GM12878 (cell line): ENCODE measurements at regions not wholly inside any gene's neighbourhood (a gene's known extent, or its start where the extent isn't known, plus 50 kb on each side); places are given as distances from the start of the nearest gene placed in this dataset.

Experiments
- ATAC-seq: fragments of 200-7000 bp; cut with Tn5 transposase; 3 replicates; pipeline ENCODE4 v1.9.1; 2020; ENCODE audit warnings: mild to moderate bottlenecking, moderate library complexity
- BruUV-seq: library from RNA; stranded (reverse); fragments of 400-500 nt; replicated peaks from 2 replicates; lab custom pipeline; 2021; lab: Mats Ljungman, UMichigan
- CTCF ChIA-PET: fragments of 300-600 bp; sonication (Branson Sonifier 250); formaldehyde crosslinking; extraction: SDS; loops from one replicate; lab custom pipeline; 2021; ENCODE audit warnings: inconsistent platforms; lab: Yijun Ruan, JAX
- POLR2A ChIA-PET: fragments of 350-600 bp; formaldehyde crosslinking; extraction: SDS; loops from one replicate; lab custom pipeline; 2021; ENCODE audit warnings: inconsistent platforms; lab: Charles Lee
- RAD21 ChIA-PET: fragments of 300-600 bp; sonication (Branson Sonifier 250); formaldehyde crosslinking; loops from one replicate; lab custom pipeline; 2023; ENCODE audit warnings: antibody characterized with exemption; ENCODE audit not compliant: unreplicated experiment; lab: Charles Lee
- SMC1A ChIA-PET: fragments of 300-600 bp; sonication (Branson Sonifier 250); formaldehyde crosslinking; loops from one replicate; lab custom pipeline; 2023; ENCODE audit not compliant: unreplicated experiment, uncharacterized antibody; lab: Charles Lee
- DNase-seq: peaks from one replicate; pipeline ENCODE4 v3.0.0-alpha.2; 2011; ENCODE audit warnings: low read depth, low spot score
- FAIRE-seq: peaks from 3 replicates; lab custom pipeline; 2011; peaks lifted over from hg19 to GRCh38; lab: Jason Lieb, UNC
- H2AFZ ChIP-seq: 2 replicates; pipeline ENCODE4 v1.6.0; 2011; ENCODE audit warnings: low read depth, low read length, control low read depth; ENCODE audit not compliant: control insufficient read depth
- H3K27ac ChIP-seq: 2 replicates; pipeline ENCODE4 v1.5.1; 2011; ENCODE audit warnings: control low read depth; ENCODE audit not compliant: control insufficient read depth, insufficient read depth
- H3K27me3 ChIP-seq, 2 experiments: replicated peaks in 1 of 2; 2 replicates each; pipeline versions ENCODE4 v1.6.0 to v1.6.1; 2011; ENCODE audit warnings: low read length in 1 of 2; ENCODE audit not compliant: control insufficient read depth in 2 of 2, insufficient read depth in 2 of 2
- H3K36me3 ChIP-seq, 2 experiments: 2 replicates each; pipeline ENCODE4 v1.5.1; 2011; ENCODE audit warnings: low read length in 1 of 2; ENCODE audit not compliant: control insufficient read depth in 2 of 2, insufficient read depth in 2 of 2
- H3K4me1 ChIP-seq: 2 replicates; pipeline ENCODE4 v1.6.1; 2011; ENCODE audit warnings: mild to moderate bottlenecking, low read length, moderate library complexity, mixed read lengths; ENCODE audit not compliant: control insufficient read depth, insufficient read depth
- H3K4me2 ChIP-seq: 2 replicates; pipeline ENCODE4 v1.6.0; 2011; ENCODE audit warnings: control low read depth; ENCODE audit not compliant: control insufficient read depth, insufficient read depth
- H3K4me3 ChIP-seq: fragments of 200-600 bp; sonication (generic); 2 replicates; pipeline ENCODE4 v1.5.1; 2016
- H3K79me2 ChIP-seq: 2 replicates; pipeline ENCODE4 v1.6.0; 2011; ENCODE audit warnings: low read length; ENCODE audit not compliant: control insufficient read depth, insufficient read depth
- H3K9ac ChIP-seq: 2 replicates; pipeline ENCODE4 v1.8.0; 2011; ENCODE audit warnings: low read length, control low read depth, mixed read lengths; ENCODE audit not compliant: control insufficient read depth, insufficient read depth
- H3K9me3 ChIP-seq: replicated peaks from 3 replicates; pipeline ENCODE4 v1.5.1; 2011; ENCODE audit warnings: mild to moderate bottlenecking, low read length; ENCODE audit not compliant: control insufficient read depth, insufficient read depth
- H4K20me1 ChIP-seq: 2 replicates; pipeline ENCODE4 v1.6.0; 2011; ENCODE audit not compliant: control insufficient read depth, insufficient read depth
- HSF1 ChIP-seq: fragments of 150-350 bp; IDR thresholded peaks from 2 replicates; pipeline ENCODE4 v1.6.1; 2014; ENCODE audit warnings: mild to moderate bottlenecking, low read depth, low read length
- IKZF1 ChIP-seq: fragments of 450-650 bp; conservative IDR thresholded peaks from 2 replicates; pipeline ENCODE4 v1.6.1; 2017; ENCODE audit warnings: antibody characterized with exemption, mild to moderate bottlenecking
- PKNOX1 ChIP-seq: fragments of 450-650 bp; IDR thresholded peaks from 2 replicates; pipeline ENCODE4 v1.6.1; 2016; ENCODE audit warnings: mild to moderate bottlenecking
- SIN3A ChIP-seq: IDR thresholded peaks from 2 replicates; pipeline ENCODE4 v1.6.1; 2012; ENCODE audit warnings: low read depth, low read length, improper control_type of control experiment
- WGBS: methylation state at CpG from one replicate; pipeline ENCODE4 v1.1.6; 2016; ENCODE audit warnings: low lambda C conversion rate; ENCODE audit not compliant: insufficient replicate concordance, insufficient coverage; ENCODE audit errors: missing lambda C conversion rate; 5-methylcytosine and 5-hydroxymethylcytosine counted together
- in situ Hi-C: fragments of 300-500 bp; cut with MboI; formaldehyde crosslinking; loops from 9 replicates; pipeline ENCODE4 v1.14.3; 2018; ENCODE audit warnings: mixed read lengths
- intact Hi-C: fragments of 100-400 bp; cut with micrococcal nuclease; formaldehyde crosslinking; loops from one replicate; pipeline ENCODE4 v1.14.2; 2022; ENCODE audit not compliant: unreplicated experiment
- TF ChIP-seq, protein P1 (sequence below): fragments of 450-650 bp; conservative IDR thresholded peaks from 2 replicates; pipeline ENCODE4 v1.6.1; 2017; ENCODE audit warnings: mild to moderate bottlenecking, moderate library complexity

DNA sequence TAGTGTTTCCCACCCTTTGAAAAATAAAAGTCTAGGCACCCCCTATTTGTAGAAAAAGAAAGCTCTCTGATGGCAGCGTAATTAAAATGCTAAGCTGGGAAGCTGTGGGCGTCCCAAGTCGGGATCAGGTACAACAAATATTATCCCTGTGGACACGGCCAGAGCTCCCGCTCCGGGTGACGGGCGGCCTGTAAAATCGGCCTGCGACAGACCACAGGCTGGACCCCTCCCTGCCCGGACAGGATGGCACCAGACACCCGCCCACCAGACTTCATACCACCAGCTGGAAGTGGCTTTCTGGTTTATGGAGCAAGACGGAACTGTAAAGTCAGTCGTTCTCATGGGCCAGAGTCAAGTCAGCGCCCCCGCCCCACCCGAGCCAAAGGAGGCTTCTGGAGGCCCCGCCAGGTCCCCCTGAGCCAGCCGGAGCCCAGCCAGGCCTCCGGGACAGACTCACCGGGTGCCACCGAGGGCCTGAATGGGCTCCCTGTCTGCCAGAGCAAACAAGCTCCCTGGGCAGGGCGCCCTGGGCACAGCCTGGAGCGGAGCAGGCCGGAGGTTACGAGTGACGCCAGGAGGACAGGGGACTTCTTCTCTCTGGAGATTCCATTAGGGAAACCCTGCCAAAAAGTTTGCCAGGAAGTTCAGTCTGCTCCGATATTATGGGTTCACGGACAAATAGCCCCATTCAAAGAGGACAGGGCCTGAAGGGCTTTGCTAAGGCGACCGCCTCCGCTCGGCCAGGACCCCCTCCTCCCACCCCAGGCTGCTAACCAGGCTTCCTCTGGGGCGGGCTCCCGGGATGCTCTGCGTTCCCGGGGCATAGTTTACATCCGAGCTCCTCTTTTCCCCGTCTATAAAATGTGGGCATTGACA, 173.7 kb downstream of the ERCC6L2 start (continued):
- TF ChIP-seq HSF1, result no peak
- TF ChIP-seq SIN3A, result no peak
- TF ChIP-seq, protein P1, sequence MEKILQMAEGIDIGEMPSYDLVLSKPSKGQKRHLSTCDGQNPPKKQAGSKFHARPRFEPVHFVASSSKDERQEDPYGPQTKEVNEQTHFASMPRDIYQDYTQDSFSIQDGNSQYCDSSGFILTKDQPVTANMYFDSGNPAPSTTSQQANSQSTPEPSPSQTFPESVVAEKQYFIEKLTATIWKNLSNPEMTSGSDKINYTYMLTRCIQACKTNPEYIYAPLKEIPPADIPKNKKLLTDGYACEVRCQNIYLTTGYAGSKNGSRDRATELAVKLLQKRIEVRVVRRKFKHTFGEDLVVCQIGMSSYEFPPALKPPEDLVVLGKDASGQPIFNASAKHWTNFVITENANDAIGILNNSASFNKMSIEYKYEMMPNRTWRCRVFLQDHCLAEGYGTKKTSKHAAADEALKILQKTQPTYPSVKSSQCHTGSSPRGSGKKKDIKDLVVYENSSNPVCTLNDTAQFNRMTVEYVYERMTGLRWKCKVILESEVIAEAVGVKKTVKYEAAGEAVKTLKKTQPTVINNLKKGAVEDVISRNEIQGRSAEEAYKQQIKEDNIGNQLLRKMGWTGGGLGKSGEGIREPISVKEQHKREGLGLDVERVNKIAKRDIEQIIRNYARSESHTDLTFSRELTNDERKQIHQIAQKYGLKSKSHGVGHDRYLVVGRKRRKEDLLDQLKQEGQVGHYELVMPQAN, result no peak

GRCh38 chr9:96048104-96048955, 172.8 kb downstream of the ERCC6L2 start:
- ATAC-seq (peak; percentile 59), DNase-seq (no peak), FAIRE-seq (no peak)
- ChIA-PET CTCF (no interaction called here), RAD21 (interaction anchor here (0.8 kb wide), 1 partner anchor 169 kb away, joined by 3 read pairs; no protein-coding TSS in a partner anchor), SMC1A (no interaction called here), POLR2A (no interaction called here)
- Histone ChIP-seq H3K4me3 (no peak overlapping the region), H3K27ac (no peak overlapping the region), H2AFZ (no peak overlapping the region), H4K20me1 (no peaks in the 10 kb centered on the region), H3K9me3 (no peaks in the 10 kb centered on the region; the same call in 2 of the 3 replicates), H3K27me3 (peaks cover 0 to 1% of the 10 kb centered on the region in 2 experiments; a peak in 1 of 4 replicates), H3K36me3 (no peaks in the 10 kb centered on the region), H3K4me2 (no peak overlapping the region), H3K9ac (no peak overlapping the region), H3K4me1 (no peaks in the 10 kb centered on the region), H3K79me2 (no peaks in the 10 kb centered on the region)
- 56% methylated on average over 22 of the region's 24 CpGs for WGBS
- in situ Hi-C loops, result no loop called here
- intact Hi-C loops, result no loop called here
- TF ChIP-seq PKNOX1 (0 out of 2 replicates have a peak, but pooled peaks have one; percentile 35), IKZF1 (no peak)
- no TSS peak for BruUV-seq
